ENCODE measurements at regions not wholly inside any gene's neighbourhood (a gene's known extent, or its start where the extent isn't known, plus 50 kb on each side); places are given as distances from the start of the nearest gene placed in this dataset.

DNA sequence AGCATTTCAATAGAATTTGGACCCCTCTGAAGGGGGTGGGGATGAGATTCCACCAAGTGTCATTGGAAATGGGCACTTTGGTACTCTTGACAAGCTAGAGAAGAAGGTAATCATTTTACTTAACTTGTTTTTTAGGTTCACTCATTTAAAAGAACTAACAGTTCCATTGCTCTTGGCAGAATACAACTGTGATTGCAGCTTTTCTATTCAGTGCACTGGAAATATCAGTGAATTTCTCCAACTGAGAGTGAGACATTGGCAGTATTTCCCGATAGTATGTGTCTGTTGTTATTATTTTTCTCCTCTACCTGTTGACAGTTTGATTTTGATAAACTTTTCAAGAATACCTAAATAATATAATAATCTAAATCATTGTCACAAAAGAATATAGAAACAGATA is 1356.7 kb upstream of the NXPH2 start:
- POLR2A ChIA-PET, result no interaction called here
- H3K9me3 ChIP-seq (ENCODE audit: control insufficient read depth, insufficient read depth, low read length), result no peaks in the 10 kb centered on the region

GRCh38 chr2:140136366-140136765 is 1356.2 kb upstream of the NXPH2 start:
- no peak overlapping the region for H3K27ac ChIP-seq (ENCODE audit: low read depth, low read length)
- no peaks in the 10 kb centered on the region for H3K9me3 ChIP-seq (ENCODE audit: control insufficient read depth, insufficient read depth, low read length)
- TF ChIP-seq, protein P1, sequence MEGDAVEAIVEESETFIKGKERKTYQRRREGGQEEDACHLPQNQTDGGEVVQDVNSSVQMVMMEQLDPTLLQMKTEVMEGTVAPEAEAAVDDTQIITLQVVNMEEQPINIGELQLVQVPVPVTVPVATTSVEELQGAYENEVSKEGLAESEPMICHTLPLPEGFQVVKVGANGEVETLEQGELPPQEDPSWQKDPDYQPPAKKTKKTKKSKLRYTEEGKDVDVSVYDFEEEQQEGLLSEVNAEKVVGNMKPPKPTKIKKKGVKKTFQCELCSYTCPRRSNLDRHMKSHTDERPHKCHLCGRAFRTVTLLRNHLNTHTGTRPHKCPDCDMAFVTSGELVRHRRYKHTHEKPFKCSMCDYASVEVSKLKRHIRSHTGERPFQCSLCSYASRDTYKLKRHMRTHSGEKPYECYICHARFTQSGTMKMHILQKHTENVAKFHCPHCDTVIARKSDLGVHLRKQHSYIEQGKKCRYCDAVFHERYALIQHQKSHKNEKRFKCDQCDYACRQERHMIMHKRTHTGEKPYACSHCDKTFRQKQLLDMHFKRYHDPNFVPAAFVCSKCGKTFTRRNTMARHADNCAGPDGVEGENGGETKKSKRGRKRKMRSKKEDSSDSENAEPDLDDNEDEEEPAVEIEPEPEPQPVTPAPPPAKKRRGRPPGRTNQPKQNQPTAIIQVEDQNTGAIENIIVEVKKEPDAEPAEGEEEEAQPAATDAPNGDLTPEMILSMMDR (IDR thresholded peaks at IDR 0.05; ENCODE audit: low read depth, low read length), result no peak
- POLR2A ChIA-PET, result no interaction called here
- CTCF ChIA-PET, result no interaction called here
- no peak for DNase-seq (ENCODE audit: low read depth, low spot score)
- no peak overlapping the region for H3K4me3 ChIP-seq (ENCODE audit: low read depth, low read length)
- H3K27me3 ChIP-seq (ENCODE audit: control insufficient read depth, insufficient read depth, low read length), result no peaks in the 10 kb centered on the region

More for the DNA sequence above, 1356.7 kb upstream of the NXPH2 start:
- no peak overlapping the region for H3K4me3 ChIP-seq (ENCODE audit: low read depth, low read length)
- DNase-seq (ENCODE audit: low read depth, low spot score), result no peak
- H3K27me3 ChIP-seq (ENCODE audit: control insufficient read depth, insufficient read depth, low read length), result no peaks in the 10 kb centered on the region
- TF ChIP-seq, protein P1 (IDR thresholded peaks at IDR 0.05; ENCODE audit: low read depth, low read length), result no peak
- CTCF ChIA-PET, result no interaction called here
- no peak overlapping the region for H3K27ac ChIP-seq (ENCODE audit: low read depth, low read length)

DNA sequence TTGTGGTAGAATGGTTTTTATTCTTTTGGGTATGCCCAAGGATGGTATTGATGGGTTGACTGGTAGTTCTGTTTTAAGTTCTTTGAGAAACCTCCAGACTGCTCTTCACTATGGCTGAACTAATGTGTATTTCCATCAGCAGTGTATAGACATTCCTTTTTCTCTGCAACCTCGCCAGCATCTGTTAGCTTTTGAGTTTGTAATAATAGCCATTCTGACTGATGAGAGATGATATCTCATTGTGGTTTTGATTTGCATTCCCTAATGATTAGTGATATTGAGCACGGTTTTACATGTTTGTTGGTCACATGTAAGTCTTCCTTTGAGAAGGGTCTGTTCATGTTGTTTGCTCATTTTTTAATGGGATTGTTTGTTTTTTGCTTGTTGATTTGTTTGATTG is 1348.7 kb upstream of the NXPH2 start:
- DNase-seq (ENCODE audit: low read depth, low spot score), result no peak
- TF ChIP-seq, protein P1 (IDR thresholded peaks at IDR 0.05; ENCODE audit: low read depth, low read length), result no peak
- ChIA-PET POLR2A (no interaction called here), CTCF (no interaction called here)
- Histone ChIP-seq H3K4me3 (ENCODE audit: low read depth, low read length) (no peak overlapping the region), H3K27me3 (ENCODE audit: control insufficient read depth, insufficient read depth, low read length) (no peaks in the 10 kb centered on the region), H3K9me3 (ENCODE audit: control insufficient read depth, insufficient read depth, low read length) (peaks cover 7% of the 10 kb centered on the region), H3K27ac (ENCODE audit: low read depth, low read length) (no peak overlapping the region)

GRCh38 chr2:140122001-140122400 is 1341.8 kb upstream of the NXPH2 start:
- TF ChIP-seq, protein P1 (IDR thresholded peaks at IDR 0.05; ENCODE audit: low read depth, low read length), result no peak

GRCh38 chr2:140117386-140117785 is 1337.2 kb upstream of the NXPH2 start:
- CTCF ChIA-PET, result no interaction called here
- TF ChIP-seq, protein P1 (IDR thresholded peaks at IDR 0.05; ENCODE audit: low read depth, low read length), result no peak
- H3K4me3 ChIP-seq (ENCODE audit: low read depth, low read length), result no peak overlapping the region

More at GRCh38 chr2:140122001-140122400, 1341.8 kb upstream of the NXPH2 start:
- Histone ChIP-seq H3K9me3 (ENCODE audit: control insufficient read depth, insufficient read depth, low read length) (peaks cover 5% of the 10 kb centered on the region), H3K4me3 (ENCODE audit: low read depth, low read length) (no peak overlapping the region), H3K27ac (ENCODE audit: low read depth, low read length) (no peak overlapping the region), H3K27me3 (ENCODE audit: control insufficient read depth, insufficient read depth, low read length) (no peaks in the 10 kb centered on the region)
- DNase-seq (ENCODE audit: low read depth, low spot score), result no peak
- CTCF ChIA-PET, result no interaction called here
- POLR2A ChIA-PET, result no interaction called here

More at GRCh38 chr2:140117386-140117785, 1337.2 kb upstream of the NXPH2 start:
- POLR2A ChIA-PET, result no interaction called here
- DNase-seq (ENCODE audit: low read depth, low spot score), result no peak
- Histone ChIP-seq H3K9me3 (ENCODE audit: control insufficient read depth, insufficient read depth, low read length) (no peaks in the 10 kb centered on the region; the same call in none of the 2 replicates), H3K27me3 (ENCODE audit: control insufficient read depth, insufficient read depth, low read length) (no peaks in the 10 kb centered on the region), H3K27ac (ENCODE audit: low read depth, low read length) (no peak overlapping the region)
